ENCODE measurements at regions not wholly inside any gene's neighbourhood (a gene's known extent, or its start where the extent isn't known, plus 50 kb on each side); places are given as distances from the start of the nearest gene placed in this dataset.

DNA sequence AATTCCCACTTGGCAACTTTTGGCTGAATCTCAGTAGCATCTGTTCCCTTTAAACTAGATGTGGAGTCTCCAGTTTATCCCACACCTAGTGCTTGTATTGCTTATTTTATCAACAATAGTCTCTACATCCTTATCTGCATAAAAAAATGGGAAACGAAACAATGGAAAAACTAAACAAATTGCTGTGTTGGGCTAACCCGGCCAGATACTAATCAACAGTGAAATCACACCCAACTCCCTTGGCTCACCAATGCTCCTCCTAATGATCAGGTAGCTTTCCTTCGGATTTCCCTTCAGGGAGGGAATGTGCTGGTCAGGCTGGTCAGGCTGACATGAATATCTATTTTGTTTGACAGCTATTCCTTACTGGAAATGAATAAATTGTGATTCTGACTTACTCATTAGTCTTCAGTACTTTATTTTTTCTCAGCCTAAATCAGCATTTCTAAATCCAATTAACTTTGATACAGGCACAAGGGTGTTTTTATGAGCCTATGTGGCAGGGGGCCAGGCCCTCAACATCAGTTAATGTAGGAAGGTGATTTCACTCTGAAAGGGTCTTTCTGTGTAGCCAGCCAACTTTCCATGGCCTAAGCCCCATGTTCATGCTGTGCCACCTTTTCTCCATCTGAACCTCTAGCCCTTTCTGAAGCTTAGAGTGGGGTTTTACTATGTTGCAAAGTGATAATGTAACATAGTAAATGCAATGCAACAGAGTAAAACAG, 170.5 kb upstream of the NPSR1 start:
- TF ChIP-seq SUZ12 (IDR thresholded peaks at IDR 0.05; ENCODE audit: extremely low read depth, insufficient read depth, insufficient read length) (no peak), ZNF274 (IDR thresholded peaks at IDR 0.05; ENCODE audit: low read depth, low read length) (no peak)
